GM12878 (cell line): ENCODE measurements at regions not wholly inside any gene's neighbourhood (a gene's known extent, or its start where the extent isn't known, plus 50 kb on each side); places are given as distances from the start of the nearest gene placed in this dataset.

Source experiments
- ATAC-seq: fragments of 200-7000 bp; cut with Tn5 transposase; 3 replicates; pipeline ENCODE4 v1.9.1; 2020; ENCODE audit warnings: mild to moderate bottlenecking, moderate library complexity
- BruUV-seq: library from RNA; stranded (reverse); fragments of 400-500 nt; replicated peaks from 2 replicates; lab custom pipeline; 2021; lab: Mats Ljungman, UMichigan
- CTCF ChIA-PET: fragments of 300-600 bp; sonication (Branson Sonifier 250); formaldehyde crosslinking; extraction: SDS; loops from one replicate; lab custom pipeline; 2021; ENCODE audit warnings: inconsistent platforms; lab: Yijun Ruan, JAX
- POLR2A ChIA-PET: fragments of 350-600 bp; formaldehyde crosslinking; extraction: SDS; loops from one replicate; lab custom pipeline; 2021; ENCODE audit warnings: inconsistent platforms; lab: Charles Lee
- RAD21 ChIA-PET: fragments of 300-600 bp; sonication (Branson Sonifier 250); formaldehyde crosslinking; loops from one replicate; lab custom pipeline; 2023; ENCODE audit warnings: antibody characterized with exemption; ENCODE audit not compliant: unreplicated experiment; lab: Charles Lee
- SMC1A ChIA-PET: fragments of 300-600 bp; sonication (Branson Sonifier 250); formaldehyde crosslinking; loops from one replicate; lab custom pipeline; 2023; ENCODE audit not compliant: unreplicated experiment, uncharacterized antibody; lab: Charles Lee
- DNase-seq: peaks from one replicate; pipeline ENCODE4 v3.0.0-alpha.2; 2011; ENCODE audit warnings: low read depth, low spot score
- FAIRE-seq: peaks from 3 replicates; lab custom pipeline; 2011; peaks lifted over from hg19 to GRCh38; lab: Jason Lieb, UNC
- H2AFZ ChIP-seq: 2 replicates; pipeline ENCODE4 v1.6.0; 2011; ENCODE audit warnings: low read depth, low read length, control low read depth; ENCODE audit not compliant: control insufficient read depth
- H3K27ac ChIP-seq: 2 replicates; pipeline ENCODE4 v1.5.1; 2011; ENCODE audit warnings: control low read depth; ENCODE audit not compliant: control insufficient read depth, insufficient read depth
- H3K27me3 ChIP-seq, 2 experiments: replicated peaks in 1 of 2; 2 replicates each; pipeline versions ENCODE4 v1.6.0 to v1.6.1; 2011; ENCODE audit warnings: low read length in 1 of 2; ENCODE audit not compliant: control insufficient read depth in 2 of 2, insufficient read depth in 2 of 2
- H3K36me3 ChIP-seq, 2 experiments: 2 replicates each; pipeline ENCODE4 v1.5.1; 2011; ENCODE audit warnings: low read length in 1 of 2; ENCODE audit not compliant: control insufficient read depth in 2 of 2, insufficient read depth in 2 of 2
- H3K4me1 ChIP-seq: 2 replicates; pipeline ENCODE4 v1.6.1; 2011; ENCODE audit warnings: mild to moderate bottlenecking, low read length, moderate library complexity, mixed read lengths; ENCODE audit not compliant: control insufficient read depth, insufficient read depth
- H3K4me2 ChIP-seq: 2 replicates; pipeline ENCODE4 v1.6.0; 2011; ENCODE audit warnings: control low read depth; ENCODE audit not compliant: control insufficient read depth, insufficient read depth
- H3K4me3 ChIP-seq: fragments of 200-600 bp; sonication (generic); 2 replicates; pipeline ENCODE4 v1.5.1; 2016
- H3K79me2 ChIP-seq: 2 replicates; pipeline ENCODE4 v1.6.0; 2011; ENCODE audit warnings: low read length; ENCODE audit not compliant: control insufficient read depth, insufficient read depth
- H3K9ac ChIP-seq: 2 replicates; pipeline ENCODE4 v1.8.0; 2011; ENCODE audit warnings: low read length, control low read depth, mixed read lengths; ENCODE audit not compliant: control insufficient read depth, insufficient read depth
- H3K9me3 ChIP-seq: replicated peaks from 3 replicates; pipeline ENCODE4 v1.5.1; 2011; ENCODE audit warnings: mild to moderate bottlenecking, low read length; ENCODE audit not compliant: control insufficient read depth, insufficient read depth
- H4K20me1 ChIP-seq: 2 replicates; pipeline ENCODE4 v1.6.0; 2011; ENCODE audit not compliant: control insufficient read depth, insufficient read depth
- EGR1 ChIP-seq, 2 experiments: IDR thresholded peaks; 1 replicate in 1 of 2; 2 replicates in 1 of 2; pipeline ENCODE4 v1.6.1; 2011 to 2012; ENCODE audit warnings: low read depth in 2 of 2, low read length in 2 of 2, borderline replicate concordance in 1 of 2, mild to moderate bottlenecking in 1 of 2, moderate library complexity in 1 of 2
- EP300 ChIP-seq, 2 experiments: fragments of 150-350 bp in 1 of 2; IDR thresholded peaks; 2 replicates each; pipeline ENCODE4 v1.6.1; 2011 to 2012; ENCODE audit warnings: low read depth in 2 of 2, low read length in 2 of 2, borderline replicate concordance in 1 of 2, improper control_type of control experiment in 1 of 2, inconsistent platforms in 1 of 2; ENCODE audit not compliant: control insufficient read depth in 1 of 2
- IKZF2 ChIP-seq, 2 experiments: fragments of 450-650 bp; IDR thresholded peaks; 2 replicates each; pipeline ENCODE4 v1.6.1; 2017; ENCODE audit warnings: mild to moderate bottlenecking in 2 of 2, moderate library complexity in 2 of 2
- RUNX3 ChIP-seq: IDR thresholded peaks from 2 replicates; pipeline ENCODE4 v1.6.1; 2012; ENCODE audit warnings: low read length, inconsistent platforms
- ZNF274 ChIP-seq: IDR thresholded peaks from one replicate; pipeline ENCODE4 v1.8.0; 2011; ENCODE audit not compliant: insufficient read length, insufficient read depth
- WGBS: methylation state at CpG from one replicate; pipeline ENCODE4 v1.1.6; 2016; ENCODE audit warnings: low lambda C conversion rate; ENCODE audit not compliant: insufficient replicate concordance, insufficient coverage; ENCODE audit errors: missing lambda C conversion rate; 5-methylcytosine and 5-hydroxymethylcytosine counted together
- in situ Hi-C: fragments of 300-500 bp; cut with MboI; formaldehyde crosslinking; loops from 9 replicates; pipeline ENCODE4 v1.14.3; 2018; ENCODE audit warnings: mixed read lengths
- intact Hi-C: fragments of 100-400 bp; cut with micrococcal nuclease; formaldehyde crosslinking; loops from one replicate; pipeline ENCODE4 v1.14.2; 2022; ENCODE audit not compliant: unreplicated experiment

DNA sequence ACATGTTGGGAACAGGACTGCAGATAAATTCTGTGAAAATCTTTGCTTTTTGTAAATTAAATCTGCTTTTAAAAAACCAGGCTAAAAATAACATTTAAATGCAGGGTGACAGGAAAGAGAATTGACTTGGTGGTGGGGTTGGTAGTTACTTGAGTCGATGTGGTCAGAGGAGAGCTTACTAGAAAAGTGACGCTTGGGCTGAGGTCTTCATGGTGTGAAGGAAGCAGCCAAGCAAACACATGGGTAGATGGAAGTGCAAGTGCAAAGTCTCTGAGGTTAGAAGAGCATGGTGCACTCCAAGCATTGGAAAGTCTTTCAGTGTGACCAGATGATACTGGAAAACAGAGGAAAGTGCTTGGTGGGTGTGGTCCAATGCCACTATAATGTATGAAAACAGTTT is 86.4 kb upstream of the THBS1 start:
- Histone ChIP-seq H3K9ac (no peak overlapping the region), H3K27ac (no peak overlapping the region), H3K4me1 (no peaks in the 10 kb centered on the region), H2AFZ (no peak overlapping the region), H3K79me2 (no peaks in the 10 kb centered on the region), H3K9me3 (no peaks in the 10 kb centered on the region), H3K36me3 (no peaks in the 10 kb centered on the region), H3K4me2 (no peak overlapping the region), H3K27me3 (no peaks in the 10 kb centered on the region), H3K4me3 (no peak overlapping the region), H4K20me1 (no peaks in the 10 kb centered on the region)
- ChIA-PET POLR2A (no interaction called here), CTCF (interaction anchor here (0.9 kb wide), 1 partner anchor 85 kb away, joined by 4 read pairs; no protein-coding TSS in a partner anchor), SMC1A (interaction anchor here (0.9 to 2.5 kb wide), 7 partner anchors 9 to 276 kb away, joined by 3 to 10 read pairs (median 3); no protein-coding TSS in a partner anchor), RAD21 (interaction anchor here (0.7 kb wide), 1 partner anchor 54 kb away, joined by 3 read pairs; no protein-coding TSS in a partner anchor)
- no TSS peak for BruUV-seq
- WGBS, result 24% methylated on average over 2 of the region's 2 CpGs
- FAIRE-seq, result no peak
- intact Hi-C loops (no loop called here), in situ Hi-C loops (no loop called here)
- no peak for DNase-seq
- ATAC-seq, result peak; percentile 70
- TF ChIP-seq EGR1 (IDR thresholded peaks at IDR 0.05; ENCODE audit: borderline replicate concordance in 1 of 2, low read depth in 2 of 2, low read length in 2 of 2), result no peak
- TF ChIP-seq IKZF2 (IDR thresholded peaks at IDR 0.05), result peak in 1 of 2 experiments; percentile 31; a peak in 1 of 4 replicates
- peak in 1 of 2 experiments; percentile 20; a peak in 1 of 4 replicates for TF ChIP-seq EP300 (IDR thresholded peaks at IDR 0.05; ENCODE audit: borderline replicate concordance in 1 of 2, control insufficient read depth in 1 of 2, low read depth in 2 of 2, low read length in 2 of 2)
- peak; percentile 37; the same call in 1 of the 2 replicates for TF ChIP-seq RUNX3
- TF ChIP-seq ZNF274, result no peak
